SK-N-SH treated with all-trans-retinoic acid at 6 μM for 48 hours (cell line): ENCODE measurements at regions not wholly inside any gene's neighbourhood (a gene's known extent, or its start where the extent isn't known, plus 50 kb on each side); places are given as distances from the start of the nearest gene placed in this dataset.

ENCODE experiments used
- ARNTL ChIP-seq: fragments of 450-650 bp; formaldehyde crosslinking; IDR thresholded peaks from 2 replicates; pipeline ENCODE4 v1.5.0; 2020; ENCODE audit warnings: low read depth, mild to moderate bottlenecking, moderate library complexity, borderline replicate concordance
- BACH2 ChIP-seq: fragments of 250-450 bp; sonication (Bioruptor Pico); IDR thresholded peaks from 2 replicates; pipeline ENCODE4 v1.9.0; 2021; ENCODE audit warnings: mild to moderate bottlenecking, borderline replicate concordance
- CSDC2 ChIP-seq: fragments of 250-450 bp; sonication (Bioruptor Pico); IDR thresholded peaks from 2 replicates; pipeline ENCODE4 v1.5.0; 2020; ENCODE audit warnings: mild to moderate bottlenecking, moderate library complexity
- ISL1 ChIP-seq: fragments of 250-450 bp; sonication (Bioruptor Pico); IDR thresholded peaks from 2 replicates; pipeline ENCODE4 v2.1.2; 2022; ENCODE audit warnings: mild to moderate bottlenecking, moderate library complexity
- OSR1 ChIP-seq: fragments of 250-450 bp; sonication (Bioruptor Pico); IDR thresholded peaks from 2 replicates; pipeline ENCODE4 v1.8.0; 2022; ENCODE audit warnings: moderate library complexity, mild to moderate bottlenecking, inconsistent platforms
- PATZ1 ChIP-seq: fragments of 250-450 bp; sonication (Bioruptor Pico); IDR thresholded peaks from 2 replicates; pipeline ENCODE4 v1.8.0; 2020; ENCODE audit warnings: mild to moderate bottlenecking, moderate library complexity, borderline replicate concordance
- PPARA ChIP-seq: fragments of 250-450 bp; sonication (Bioruptor Pico); IDR thresholded peaks from 2 replicates; pipeline ENCODE4 v1.5.0; 2020; ENCODE audit warnings: mild to moderate bottlenecking, borderline replicate concordance
- RARB ChIP-seq: fragments of 250-450 bp; sonication (Bioruptor Pico); IDR thresholded peaks from 2 replicates; pipeline ENCODE4 v1.8.0; 2021; ENCODE audit warnings: mild to moderate bottlenecking, moderate library complexity
- TCF4 ChIP-seq: fragments of 250-450 bp; sonication (Bioruptor Pico); IDR thresholded peaks from 2 replicates; pipeline ENCODE4 v1.8.0; 2021; ENCODE audit warnings: mild to moderate bottlenecking, moderate library complexity, borderline replicate concordance
- TOX ChIP-seq: fragments of 250-450 bp; sonication (Bioruptor Pico); IDR thresholded peaks from 2 replicates; pipeline ENCODE4 v1.8.0; 2021; ENCODE audit warnings: mild to moderate bottlenecking, moderate library complexity, borderline replicate concordance
- ZFP3 ChIP-seq: fragments of 250-450 bp; sonication (Bioruptor Pico); IDR thresholded peaks from 2 replicates; pipeline ENCODE4 v1.5.0; 2020; ENCODE audit warnings: mild to moderate bottlenecking, moderate library complexity
- ZFP30 ChIP-seq: fragments of 450-650 bp; formaldehyde crosslinking; IDR thresholded peaks from 2 replicates; pipeline ENCODE4 v1.5.0; 2022; ENCODE audit warnings: mild to moderate bottlenecking, moderate library complexity
- ZNF8 ChIP-seq: fragments of 450-650 bp; formaldehyde crosslinking; IDR thresholded peaks from 2 replicates; pipeline ENCODE4 v1.5.0; 2020; ENCODE audit warnings: mild to moderate bottlenecking, moderate library complexity

GRCh38 chr2:195521589-195521988 is 135.4 kb upstream of the SLC39A10 start:
- no peak for TF ChIP-seq PATZ1 (CRISPR knock-in tag)
- no peak for TF ChIP-seq CSDC2
- TF ChIP-seq ZFP3 (CRISPR knock-in tag), result no peak
- TF ChIP-seq ARNTL (CRISPR knock-in tag), result no peak
- no peak for TF ChIP-seq OSR1
- no peak for TF ChIP-seq BACH2 (CRISPR knock-in tag)
- TF ChIP-seq PPARA (CRISPR knock-in tag), result no peak
- TF ChIP-seq TCF4, result no peak
- TF ChIP-seq RARB (CRISPR knock-in tag), result no peak
- TF ChIP-seq ZFP30 (CRISPR knock-in tag), result no peak
- no peak for TF ChIP-seq ISL1 (CRISPR knock-in tag)
- TF ChIP-seq ZNF8 (CRISPR knock-in tag), result no peak
- TF ChIP-seq TOX (CRISPR knock-in tag), result no peak
